SIG-M5 treated with dmso at 0.1 percent for 504 hours (cell line): ENCODE measurements at regions not wholly inside any gene's neighbourhood (a gene's known extent, or its start where the extent isn't known, plus 50 kb on each side); places are given as distances from the start of the nearest gene placed in this dataset.
"Not testable (repeated sequence)": the region's sequence is repeated elsewhere in the genome, so short reads cannot be mapped to it uniquely, and the experiment has no call there.

Source experiments
- DNase-seq: peaks from one replicate; lab custom pipeline; 2025; ENCODE audit not compliant: unreplicated experiment; lab: John Stamatoyannopoulos, UW

GRCh38 chr7:46945328-46945727 lies 636.6 kb downstream of the TNS3 start:
- no peak for DNase-seq

GRCh38 chr7:46943996-46944395 lies 637.9 kb downstream of the TNS3 start:
- no peak for DNase-seq

- DNase-seq, result no peak
Measured at GRCh38 chr7:46942574-46942973, 639.3 kb downstream of the TNS3 start.

DNA sequence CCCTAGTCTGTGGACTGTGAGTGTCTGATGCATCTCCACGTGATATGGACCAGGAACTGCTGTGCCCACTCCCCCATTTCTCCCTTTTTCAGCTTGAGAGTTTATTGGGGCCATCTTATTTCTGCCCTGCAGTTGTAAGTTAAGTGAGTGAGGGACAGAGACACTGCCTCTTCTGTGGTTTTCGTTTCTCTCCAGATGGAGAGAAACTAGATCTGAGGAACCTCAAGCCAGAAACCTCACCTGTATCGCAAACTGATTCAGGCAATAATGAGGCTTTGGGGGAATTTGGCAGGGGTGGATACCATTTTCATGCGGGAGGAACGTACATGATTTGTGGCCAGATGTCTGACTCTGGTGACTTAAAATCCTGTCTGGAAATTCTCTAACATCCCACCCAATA lies 641.7 kb downstream of the TNS3 start:
- no peak for DNase-seq

GRCh38 chr7:46939558-46939957 lies 642.4 kb downstream of the TNS3 start:
- DNase-seq, result no peak

GRCh38 chr7:46939089-46939488 lies 642.8 kb downstream of the TNS3 start:
- no peak for DNase-seq

- DNase-seq, result no peak
Measured at GRCh38 chr7:46937826-46938225, 644.1 kb downstream of the TNS3 start.

DNA sequence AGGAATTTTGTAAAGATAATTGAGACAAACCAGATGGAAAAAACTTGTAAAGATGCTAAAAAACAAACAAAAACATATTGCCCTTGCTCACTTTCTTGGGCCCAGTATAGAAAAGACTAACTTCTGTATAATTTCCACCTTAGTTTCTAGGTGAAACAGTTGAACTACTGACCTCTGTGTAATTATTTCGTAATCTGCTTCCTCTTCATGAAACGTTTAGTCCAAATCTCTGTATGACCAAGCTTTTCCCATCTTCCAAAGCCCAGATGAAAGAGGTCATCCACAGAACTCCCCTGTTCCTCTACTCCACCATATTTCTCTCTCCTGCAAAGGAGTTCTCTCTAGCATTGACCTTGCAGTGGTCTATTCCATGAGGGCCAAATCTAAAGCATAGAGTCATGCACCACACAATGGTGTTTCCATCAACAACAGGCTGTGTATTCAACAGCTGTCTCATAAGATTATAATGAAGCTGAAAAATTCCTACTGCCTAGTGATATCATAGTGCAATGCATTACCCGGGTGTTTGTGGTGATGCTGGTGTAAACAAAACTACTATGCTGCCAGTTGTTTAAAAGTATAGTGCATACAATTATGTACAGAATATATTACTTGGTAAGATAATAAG lies 647.6 kb downstream of the TNS3 start:
- DNase-seq, result peak; percentile 14

- DNase-seq, result peak; percentile 23
Measured at GRCh38 chr7:46933596-46933995, 648.3 kb downstream of the TNS3 start.

DNA sequence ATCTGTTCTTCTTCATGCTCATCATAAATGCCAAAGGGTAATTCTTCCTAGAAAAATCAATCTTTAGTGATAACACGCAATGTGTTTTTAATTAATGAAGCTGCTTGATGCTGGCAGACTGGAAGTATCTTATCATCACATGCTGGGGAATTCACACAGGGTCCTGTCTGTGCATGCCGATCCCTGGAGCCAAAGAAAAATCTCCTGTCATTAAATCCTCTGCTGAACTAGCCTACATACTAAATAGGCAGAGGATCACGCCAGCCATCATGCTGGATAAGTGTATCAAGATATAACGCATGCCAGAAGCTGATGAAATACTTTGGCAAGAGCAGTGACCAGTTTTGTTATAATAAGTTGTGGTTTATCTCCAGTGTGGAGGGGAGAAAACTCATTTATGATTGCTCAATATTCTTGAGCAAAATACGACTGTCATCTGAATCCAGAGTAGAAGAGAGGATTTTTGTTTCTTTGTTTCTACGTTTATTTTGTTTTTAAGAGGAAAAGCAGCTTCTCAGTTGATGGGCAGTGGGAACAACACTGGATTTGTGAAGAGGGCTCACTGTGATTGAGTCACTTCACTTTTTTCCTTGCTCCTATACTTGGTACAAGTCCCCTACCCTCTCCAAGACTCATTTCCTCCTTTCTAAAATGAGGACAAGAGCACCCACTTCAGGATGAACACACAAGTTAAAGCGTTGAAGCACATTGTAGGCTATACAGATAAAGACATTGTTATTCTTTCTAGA lies 649.1 kb downstream of the TNS3 start:
- peak; percentile 83 for DNase-seq

DNA sequence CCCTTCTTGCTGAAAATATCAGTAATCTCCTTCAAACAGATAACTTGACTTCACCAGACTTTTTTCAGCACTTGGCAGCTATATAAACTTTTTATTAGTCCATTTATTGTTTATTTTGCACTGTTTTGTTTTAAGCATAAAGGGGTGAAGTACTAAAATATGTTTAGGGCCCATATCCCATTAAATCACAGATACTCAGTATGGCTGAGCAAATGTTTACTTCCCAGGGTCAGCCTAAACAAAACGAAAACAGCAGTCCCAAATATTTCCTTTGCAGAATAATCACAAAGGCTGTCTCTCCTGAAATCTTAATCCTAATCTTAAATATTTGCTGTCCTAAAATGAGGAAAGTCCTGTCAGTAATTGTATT lies 649.6 kb downstream of the TNS3 start:
- no peak for DNase-seq

DNA sequence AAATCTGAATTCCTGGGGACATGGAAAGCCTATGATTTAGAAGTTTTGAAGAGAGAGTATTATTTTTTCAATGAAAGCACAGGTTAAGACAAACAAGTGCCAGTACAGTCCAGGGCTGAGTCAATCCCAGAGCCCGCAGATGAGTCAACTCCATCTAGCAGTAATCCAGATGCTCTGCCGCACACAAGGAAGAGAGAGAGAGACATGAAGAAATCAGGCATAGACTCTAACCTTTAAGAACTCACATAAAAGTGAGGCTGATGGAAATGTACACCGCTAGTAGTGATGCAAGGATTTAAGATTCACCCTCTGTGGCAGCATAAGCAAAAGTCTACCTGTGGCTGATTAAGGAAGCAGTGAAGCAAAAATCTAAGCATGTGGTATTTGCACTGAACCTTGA lies 651.5 kb downstream of the TNS3 start:
- DNase-seq, result peak; percentile 31

DNA sequence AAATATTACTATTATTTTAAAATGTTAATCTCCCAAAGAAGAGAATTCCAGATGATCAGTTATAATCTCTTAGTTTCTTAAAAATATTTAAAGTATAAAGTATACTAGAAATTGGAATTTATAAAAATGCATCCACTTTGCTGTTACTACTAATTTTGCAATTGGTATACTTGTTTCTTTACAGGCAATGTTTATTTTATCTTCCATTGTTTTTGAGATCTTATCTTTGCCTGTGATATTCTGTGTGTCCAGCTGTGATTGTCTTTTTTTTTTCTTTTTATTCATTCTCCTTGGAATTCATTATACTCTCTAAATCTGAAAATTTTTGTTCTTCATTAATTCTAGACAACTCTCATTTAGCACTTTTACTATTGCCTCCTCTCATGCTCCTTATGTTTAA lies 652.6 kb downstream of the TNS3 start:
- DNase-seq, result no peak

GRCh38 chr7:46928719-46929118 lies 653.2 kb downstream of the TNS3 start:
- no peak for DNase-seq

DNA sequence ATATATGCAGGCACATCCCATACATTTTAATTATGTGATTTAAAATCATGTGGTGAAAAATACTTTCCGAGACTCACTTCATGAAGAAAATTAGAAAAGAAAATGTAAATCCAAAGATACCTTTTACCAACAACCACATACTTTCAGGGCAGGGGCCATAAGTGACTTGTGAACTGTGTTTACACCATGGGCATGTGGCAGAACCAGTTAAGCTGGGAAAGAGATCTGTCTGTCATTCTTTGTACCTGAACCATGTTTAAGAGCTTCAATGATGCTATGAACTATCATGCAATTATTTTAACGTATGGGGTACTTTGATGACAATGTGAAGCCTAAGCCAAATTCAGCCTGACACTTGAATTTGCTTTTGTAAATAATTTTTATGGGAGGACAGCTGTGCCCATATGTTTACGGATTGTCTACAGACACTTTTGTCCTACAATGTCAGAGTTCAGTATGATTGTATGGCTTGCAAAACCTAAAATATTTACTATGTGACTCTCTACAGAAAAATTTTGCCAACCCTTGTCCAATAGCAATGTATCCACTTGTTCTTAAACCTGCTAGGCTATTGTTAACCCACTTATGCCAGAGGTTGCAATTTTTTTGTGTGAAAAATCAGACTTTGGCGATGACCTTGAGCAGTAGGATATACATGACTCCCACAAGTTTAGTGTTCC lies 654.6 kb downstream of the TNS3 start:
- peak; percentile 33 for DNase-seq

GRCh38 chr7:46916581-46916980 lies 665.3 kb downstream of the TNS3 start:
- no peak for DNase-seq

GRCh38 chr7:46912692-46913091 lies 669.2 kb downstream of the TNS3 start:
- DNase-seq, result no peak

DNA sequence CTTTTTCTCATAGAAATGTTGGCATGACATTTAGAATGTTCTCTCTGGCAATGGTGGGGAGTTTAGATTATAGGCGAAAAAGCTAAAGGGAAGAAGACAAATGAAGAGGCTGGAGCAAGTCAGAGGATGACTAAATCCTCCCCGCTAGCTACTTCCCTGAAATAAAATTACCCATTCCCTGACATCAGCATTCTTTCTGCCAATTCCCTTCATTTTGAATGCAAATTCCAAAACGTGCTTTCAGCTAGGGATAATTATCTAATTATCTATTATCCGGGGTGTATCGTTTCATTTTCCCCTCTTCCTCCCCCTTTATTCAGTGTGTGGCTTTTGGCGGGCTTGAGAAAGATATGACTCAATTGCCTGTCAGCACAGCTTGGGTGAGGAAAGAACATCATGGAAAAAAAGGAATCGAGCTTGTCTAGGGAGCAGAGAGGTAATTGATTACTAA lies 672.3 kb downstream of the TNS3 start:
- DNase-seq, result no peak

DNA sequence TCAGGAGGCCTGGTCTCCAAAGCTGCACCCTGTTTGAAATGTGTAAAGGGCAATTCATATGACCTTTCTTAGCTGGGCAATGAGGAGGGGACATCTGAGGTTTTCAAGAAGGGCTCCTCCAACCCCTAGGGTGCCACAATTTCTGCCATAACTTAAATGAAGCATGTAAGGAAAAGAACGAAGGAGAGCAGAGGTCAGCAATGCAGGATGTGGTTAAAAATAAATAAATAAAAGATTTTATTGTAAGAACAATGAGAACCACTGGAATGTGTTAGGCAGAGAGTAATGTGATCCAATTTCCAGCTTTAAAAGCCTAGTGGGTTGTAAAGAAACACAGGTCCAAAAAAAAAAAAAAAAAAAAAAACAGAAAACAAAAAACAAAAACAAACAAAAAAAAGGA lies 673.1 kb downstream of the TNS3 start:
- no peak for DNase-seq

DNA sequence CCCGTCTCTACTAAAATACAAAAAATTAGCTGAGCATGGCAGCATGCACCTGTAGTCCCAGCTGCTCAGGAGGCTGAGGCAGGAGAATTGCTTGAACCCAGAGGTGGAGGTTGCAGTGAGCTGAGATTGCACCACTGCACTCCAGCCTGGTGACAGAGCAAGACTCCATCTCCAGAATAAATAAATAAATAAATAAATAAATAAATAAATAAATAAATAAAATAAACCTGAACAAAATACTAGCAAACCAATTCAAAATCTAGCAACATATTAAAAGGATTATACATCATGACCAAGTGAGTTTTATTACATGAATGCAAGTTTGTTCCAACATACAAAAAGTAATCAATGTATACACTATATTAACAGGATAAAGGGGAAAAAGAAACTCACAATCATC lies 677.4 kb downstream of the TNS3 start:
- not testable (repeated sequence) for DNase-seq

- no peak for DNase-seq
Measured at GRCh38 chr7:46902463-46902862, 679.4 kb downstream of the TNS3 start.
